SK-N-DZ (cell line): ENCODE measurements at regions not wholly inside any gene's neighbourhood (a gene's known extent, or its start where the extent isn't known, plus 50 kb on each side); places are given as distances from the start of the nearest gene placed in this dataset.

Experiments used
- DNase-seq: peaks from one replicate; pipeline ENCODE4 v3.0.0-alpha.2; 2015; ENCODE audit warnings: low spot score

- DNase-seq: no peak
These were observed 55.8 kb downstream of the KCNE4 start for GRCh38 chr2:223107825-223108224.

GRCh38 chr2:223108351-223109050 is 56.5 kb downstream of the KCNE4 start:
- DNase-seq: no peak

DNA sequence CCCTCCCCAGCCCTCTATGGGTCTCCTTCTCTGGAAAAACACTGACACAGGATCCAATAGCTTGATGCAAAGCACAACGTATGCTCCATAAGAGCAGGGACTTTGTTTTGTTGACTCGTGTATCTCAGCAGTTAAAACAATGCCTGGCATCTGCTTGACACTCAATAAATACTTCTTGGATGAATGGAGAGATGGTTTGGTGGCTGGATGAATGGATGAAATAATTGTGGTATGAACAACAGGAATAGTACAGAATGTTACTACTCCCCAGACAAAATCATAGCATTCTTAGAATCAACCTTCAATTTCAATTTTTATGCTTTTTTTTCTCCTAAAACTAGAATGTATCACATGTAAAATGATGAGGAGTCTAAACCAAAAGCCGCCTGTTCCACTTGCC is 57.4 kb downstream of the KCNE4 start:
- DNase-seq: no peak

DNA sequence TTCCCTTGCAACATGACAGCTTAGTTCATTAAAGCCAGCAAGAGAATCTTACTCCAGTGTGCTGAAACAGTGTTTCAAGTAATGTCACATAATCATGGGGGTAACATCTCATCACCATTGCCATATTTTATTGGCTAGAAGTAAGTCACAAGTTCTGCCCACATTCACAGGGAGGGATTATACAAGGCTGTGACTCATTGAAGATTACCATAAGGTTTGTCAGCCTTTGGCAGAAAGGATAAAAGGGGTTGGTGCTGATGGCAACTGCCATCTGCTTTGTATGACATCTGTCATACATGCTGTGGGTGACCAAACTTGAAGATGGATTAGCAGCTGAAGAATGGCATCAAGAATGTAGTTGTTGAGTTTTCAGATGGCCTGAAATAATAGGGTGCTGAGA is 61.2 kb downstream of the KCNE4 start:
- no peak for DNase-seq

GRCh38 chr2:223114170-223114569 is 62.2 kb downstream of the KCNE4 start:
- DNase-seq: no peak

DNA sequence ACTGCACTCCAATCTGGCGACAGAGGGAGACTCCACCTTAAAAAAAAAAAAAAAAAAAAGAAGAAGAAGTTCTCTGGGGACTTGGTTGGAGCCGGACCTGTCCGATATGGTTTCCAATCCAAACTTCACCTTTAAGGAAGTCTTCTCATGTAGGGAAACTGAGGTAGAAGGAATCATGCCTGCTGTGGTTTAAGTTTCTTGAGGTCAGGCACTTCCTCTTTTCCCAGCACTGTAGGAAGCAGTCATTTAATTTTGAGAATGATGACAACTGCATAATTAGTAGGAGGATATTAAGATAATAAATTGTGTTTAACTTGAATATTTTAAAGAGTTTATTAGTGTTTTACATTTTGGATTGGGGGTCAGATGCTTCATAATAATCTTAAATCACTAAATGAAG is 62.9 kb downstream of the KCNE4 start:
- DNase-seq: no peak

DNA sequence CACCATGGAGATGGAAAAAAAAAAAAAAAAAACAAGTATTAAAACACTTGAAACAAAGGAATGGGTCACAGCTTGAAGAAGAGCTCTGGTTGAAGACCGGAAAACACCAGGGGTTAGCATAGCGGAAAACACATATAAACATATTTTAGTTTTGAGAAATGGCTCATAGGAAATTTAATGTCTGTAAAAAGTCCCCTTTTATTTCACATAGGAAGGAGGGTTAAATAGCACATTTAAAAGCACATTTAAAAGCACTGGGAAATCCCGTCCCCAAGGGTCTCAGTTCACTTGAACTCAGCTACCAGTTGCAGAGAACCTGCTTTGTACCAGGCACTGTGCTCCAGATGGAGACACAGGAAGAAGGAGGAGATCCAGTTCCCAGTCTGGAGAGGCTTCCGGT is 65.5 kb downstream of the KCNE4 start:
- DNase-seq: no peak

- DNase-seq: no peak
These were observed 69.3 kb downstream of the KCNE4 start for GRCh38 chr2:223121283-223121682.

DNA sequence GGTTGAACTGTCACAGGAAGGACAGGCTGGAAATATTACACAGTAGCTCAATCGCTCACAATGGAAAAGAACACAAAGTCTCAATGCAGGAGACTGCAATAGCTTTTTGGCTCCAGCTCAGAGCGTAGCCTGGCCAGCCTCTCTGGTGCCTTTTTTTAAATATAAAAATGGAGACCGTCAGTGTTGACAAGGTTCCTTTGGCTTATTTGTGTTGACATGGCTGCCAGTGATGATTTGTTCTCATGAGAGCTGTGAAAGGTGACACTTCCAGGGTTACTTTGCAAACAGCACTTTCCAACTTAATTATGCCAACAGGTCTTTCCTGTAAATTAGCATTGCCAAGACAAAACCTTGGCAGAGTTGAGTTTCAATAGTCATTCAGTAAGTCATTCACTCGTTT is 70.8 kb downstream of the KCNE4 start:
- DNase-seq: no peak

DNA sequence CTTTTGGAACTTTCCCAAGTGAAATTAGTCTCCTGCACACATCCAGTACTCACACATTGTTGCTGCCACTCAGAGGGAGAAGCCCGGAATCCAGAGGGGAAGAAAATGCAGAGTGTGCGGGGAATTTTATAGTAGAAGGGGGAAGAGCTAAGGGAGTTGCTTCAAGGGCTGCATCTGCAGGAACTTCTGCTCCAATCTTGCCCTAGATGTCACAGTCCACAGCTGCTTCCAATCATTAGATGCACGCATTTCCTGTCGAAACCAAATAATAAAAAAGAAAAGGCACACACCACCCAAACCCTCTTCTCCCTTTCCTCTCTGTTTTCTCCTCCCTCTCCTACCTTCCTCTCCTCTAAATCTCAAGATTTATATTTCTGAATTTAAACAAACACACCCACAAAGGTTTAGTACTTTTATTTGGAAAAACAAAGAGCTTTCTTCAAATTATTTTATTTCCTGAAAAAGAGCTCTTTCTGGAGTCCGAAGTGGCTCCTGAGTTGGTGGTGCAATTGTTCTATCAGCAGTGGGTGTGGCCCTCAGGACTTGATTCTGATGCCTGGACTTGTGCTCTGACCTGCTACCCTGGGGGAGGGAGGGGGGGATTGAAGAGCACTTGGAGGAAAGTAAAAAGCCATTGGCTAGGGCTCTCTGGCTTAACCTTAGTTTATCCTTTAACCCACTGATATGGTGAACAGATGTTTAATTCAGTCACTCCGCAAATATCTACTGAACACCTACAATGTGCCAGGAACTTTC is 72.0 kb downstream of the KCNE4 start:
- no peak for DNase-seq

GRCh38 chr2:223141606-223142005 is 89.6 kb downstream of the KCNE4 start:
- no peak for DNase-seq

DNA sequence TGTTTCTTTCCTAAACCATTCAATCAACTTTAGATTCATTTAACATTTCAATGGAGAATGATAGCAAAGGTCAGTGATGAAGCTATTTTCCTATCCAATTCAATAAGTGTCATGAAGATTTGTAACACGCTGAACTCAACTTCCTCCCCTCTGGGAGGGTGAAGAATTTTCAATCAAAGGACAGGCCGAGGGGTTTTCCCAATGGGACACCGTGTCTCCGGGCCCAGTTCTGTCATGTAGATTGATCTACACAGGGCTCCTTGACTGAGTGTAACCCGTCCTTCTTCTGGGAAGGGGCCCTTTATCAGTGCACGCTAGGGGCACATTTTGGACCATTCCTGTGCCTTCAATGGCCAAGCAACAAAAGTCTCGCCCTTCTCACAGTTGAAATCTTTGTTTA is 90.1 kb downstream of the KCNE4 start:
- no peak for DNase-seq

GRCh38 chr2:223147431-223147830 is 95.4 kb downstream of the KCNE4 start:
- DNase-seq: no peak

DNA sequence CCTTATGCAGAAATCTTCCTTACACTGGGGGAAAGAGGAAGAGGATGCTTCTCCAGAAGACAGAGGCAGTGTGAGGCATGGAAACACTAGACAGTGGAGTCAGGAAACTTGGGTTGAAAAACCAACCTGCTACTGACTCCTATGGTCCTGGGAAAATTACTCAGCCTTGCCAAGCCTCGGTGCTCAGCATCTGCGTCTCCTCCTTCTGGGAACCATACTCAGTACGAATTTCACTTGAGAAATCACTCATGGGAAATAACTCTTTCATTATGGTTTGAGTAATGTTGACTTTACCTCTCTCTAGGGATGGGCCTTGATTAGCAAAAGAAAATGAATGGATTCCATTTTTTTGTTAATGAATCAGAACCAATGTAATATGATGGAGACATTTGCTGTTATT is 96.5 kb downstream of the KCNE4 start:
- DNase-seq: no peak

GRCh38 chr2:223155956-223156355 is 104.0 kb downstream of the KCNE4 start:
- no peak for DNase-seq

- DNase-seq: no peak
These were observed 110.0 kb downstream of the KCNE4 start for GRCh38 chr2:223161873-223162458.

- DNase-seq: peak; percentile 87
These were observed 113.6 kb downstream of the KCNE4 start for GRCh38 chr2:223165423-223166214.

GRCh38 chr2:223166215-223166493 is 114.2 kb downstream of the KCNE4 start:
- no peak for DNase-seq

- no peak for DNase-seq
These were observed 115.1 kb downstream of the KCNE4 start for GRCh38 chr2:223166983-223167650.

DNA sequence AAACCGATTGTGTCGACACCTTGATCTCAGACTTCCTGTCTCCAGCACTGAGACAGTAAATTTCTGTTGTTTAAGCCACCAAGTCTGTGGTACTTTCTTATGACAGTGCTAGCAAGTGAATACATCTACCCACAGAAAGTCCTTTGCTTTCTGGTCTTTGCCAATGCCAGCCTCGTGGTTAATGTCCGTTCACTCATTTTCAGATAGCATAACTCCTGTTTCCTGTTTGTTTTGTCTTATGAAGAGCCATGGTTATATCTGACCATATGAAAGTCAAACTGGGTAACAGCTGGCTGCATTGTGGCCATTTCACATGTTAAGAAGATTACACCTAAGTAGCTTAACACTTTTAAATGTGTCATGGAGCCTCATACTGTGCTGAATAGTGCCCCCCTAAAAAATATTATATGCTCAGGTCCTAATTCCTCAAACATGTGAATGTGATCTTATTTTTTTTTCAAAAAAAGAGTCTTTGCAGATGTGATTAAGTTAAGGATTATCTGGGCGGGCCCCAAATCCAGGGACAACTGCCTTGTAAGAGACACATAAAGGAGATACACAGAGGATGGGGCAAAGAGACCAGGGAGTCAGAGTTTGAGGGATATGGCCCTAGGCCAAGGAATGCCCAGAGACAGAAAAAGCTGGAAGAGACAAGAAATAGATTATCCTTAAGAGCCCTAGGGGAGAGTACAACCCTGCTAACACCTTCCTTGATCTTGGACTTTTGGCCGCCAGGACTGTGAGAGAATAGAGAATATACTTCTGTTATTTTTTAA is 118.0 kb downstream of the KCNE4 start:
- no peak for DNase-seq

DNA sequence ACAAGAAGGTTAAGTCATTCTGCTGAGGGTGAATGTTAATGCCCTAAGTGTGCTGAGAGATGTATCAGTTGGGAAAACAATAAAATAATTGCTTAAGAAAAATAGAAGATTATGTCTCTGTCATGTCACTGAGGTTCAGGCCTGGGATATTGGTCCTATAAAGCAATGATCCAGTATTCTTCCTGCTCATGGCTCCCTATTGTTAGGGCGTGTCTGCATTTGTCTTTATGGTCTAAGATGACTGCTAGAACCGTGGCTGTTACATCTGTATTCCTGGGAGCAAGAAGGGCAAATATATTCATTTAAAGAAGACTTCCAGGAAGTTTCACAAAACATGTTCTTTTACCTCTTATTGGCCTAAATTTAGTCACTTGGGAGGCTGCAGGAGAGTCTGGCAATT is 125.0 kb downstream of the KCNE4 start:
- no peak for DNase-seq
